ENCODE measurements at regions not wholly inside any gene's neighbourhood (a gene's known extent, or its start where the extent isn't known, plus 50 kb on each side); places are given as distances from the start of the nearest gene placed in this dataset.

DNA sequence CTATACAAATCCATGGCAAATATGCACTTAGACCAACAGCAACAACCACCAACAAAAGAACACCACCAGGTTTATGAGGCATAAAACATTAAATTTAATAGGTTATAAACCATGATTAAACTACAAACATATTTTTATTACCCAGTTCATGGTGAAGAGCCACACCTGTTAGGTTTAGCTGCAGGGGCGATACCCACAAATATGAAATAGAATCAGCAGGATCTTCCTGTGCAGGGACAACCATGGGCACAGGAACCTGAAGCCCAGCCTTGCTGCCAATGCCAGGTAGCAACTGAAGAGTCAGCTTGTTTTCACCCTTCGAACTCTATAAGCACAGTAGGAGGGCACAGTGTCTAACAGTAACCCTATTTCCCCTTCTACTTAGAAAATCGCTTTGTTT is 675.0 kb downstream of the SATB2 start:
- DNase-seq, result no peak

DNA sequence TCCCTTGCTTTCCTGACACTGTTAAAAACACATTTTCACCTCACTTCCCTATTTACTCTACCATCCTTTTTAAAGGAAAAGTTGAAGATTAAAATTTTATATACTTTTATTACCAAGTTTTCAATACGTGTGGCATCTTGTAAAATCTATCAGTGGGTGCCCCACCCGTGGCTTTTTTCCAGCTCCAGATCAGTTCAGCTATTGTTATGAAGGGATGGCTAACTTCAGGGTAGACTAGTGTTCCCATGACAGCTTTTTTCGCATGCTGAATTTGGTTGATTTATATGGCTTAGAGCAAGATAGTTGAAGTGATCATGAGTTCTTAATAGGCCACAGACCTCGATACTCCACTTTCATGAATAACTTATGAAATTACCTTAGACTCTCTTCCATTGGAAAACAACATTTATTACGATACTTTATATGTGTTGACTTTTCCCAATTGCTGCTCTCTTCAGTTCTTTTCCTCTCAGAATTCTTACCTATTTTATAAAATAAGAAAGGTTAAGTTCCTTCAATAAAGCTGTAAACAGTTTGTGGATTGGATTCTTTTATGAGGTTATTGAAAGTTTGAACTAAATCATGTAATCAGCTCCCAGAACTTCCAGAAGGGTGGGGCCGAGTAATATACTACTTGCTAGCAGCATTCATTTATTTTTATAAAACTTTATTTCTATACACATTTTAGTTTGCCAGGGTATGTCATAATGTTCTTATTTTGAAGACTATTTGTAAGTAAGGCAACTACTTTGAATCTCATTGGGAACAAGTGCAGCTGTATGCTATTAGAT is 680.9 kb downstream of the SATB2 start:
- no peak for DNase-seq

GRCh38 chr2:198775737-198776136 is 682.0 kb downstream of the SATB2 start:
- DNase-seq, result no peak

GRCh38 chr2:198774576-198774975 is 683.2 kb downstream of the SATB2 start:
- no peak for DNase-seq

DNA sequence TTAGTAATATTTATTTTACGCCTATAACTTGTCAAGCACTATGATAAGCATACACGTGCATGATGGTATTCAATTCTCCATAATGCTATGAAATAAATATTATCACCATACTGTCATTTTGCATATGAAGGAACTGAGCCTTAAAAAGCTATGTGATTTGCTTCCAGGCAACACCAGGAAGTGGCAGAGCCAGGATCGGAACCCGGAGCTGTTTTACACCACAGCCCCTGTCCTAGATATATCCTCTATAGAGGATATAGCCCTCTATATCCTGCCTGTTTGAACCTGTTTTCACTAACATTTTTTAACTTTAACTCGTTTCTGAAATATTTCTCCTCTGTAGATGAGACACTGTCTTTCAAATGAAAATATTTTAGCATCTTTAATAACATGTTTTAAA is 690.0 kb downstream of the SATB2 start:
- no peak for DNase-seq

DNA sequence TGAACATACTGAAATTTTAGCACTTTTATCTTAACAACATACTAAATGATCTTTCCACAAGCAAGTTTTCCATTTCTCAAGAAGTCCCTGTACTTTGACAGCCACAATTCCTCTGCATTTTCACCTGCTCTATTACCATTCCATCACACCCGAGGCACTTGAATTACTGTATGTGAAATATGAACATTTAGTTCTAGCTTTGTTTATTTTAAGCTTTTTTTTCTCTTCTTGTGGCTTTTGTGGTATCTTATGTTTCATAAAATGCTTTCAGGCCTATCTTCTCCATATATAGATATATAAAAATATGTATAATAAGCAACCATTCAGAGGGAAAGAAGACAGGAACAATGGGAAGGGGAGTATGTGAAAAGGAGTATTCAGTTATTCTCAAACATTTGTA is 693.9 kb downstream of the SATB2 start:
- DNase-seq, result no peak

DNA sequence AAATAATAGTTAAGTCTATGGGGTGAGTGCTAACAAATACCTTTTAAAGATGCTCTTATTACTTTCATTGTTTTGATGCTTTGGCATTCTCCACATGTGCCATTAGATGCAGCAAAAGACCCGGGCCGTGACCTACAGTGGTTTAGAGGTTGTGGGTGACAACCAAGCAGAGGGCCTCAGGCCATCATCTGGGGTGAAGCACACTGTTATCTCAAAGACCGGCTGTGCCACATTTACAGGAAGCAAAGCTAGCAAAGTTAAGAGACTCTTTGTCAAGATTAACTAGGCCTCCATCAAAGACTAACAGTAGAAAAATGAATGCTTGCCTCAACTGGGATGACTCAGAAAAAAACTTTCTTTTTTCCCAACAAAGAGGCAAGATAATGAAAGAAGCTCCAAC is 695.3 kb downstream of the SATB2 start:
- no peak for DNase-seq

GRCh38 chr2:198757069-198757468 is 700.7 kb downstream of the SATB2 start:
- no peak for DNase-seq

- DNase-seq, result no peak
Observed at GRCh38 chr2:198756166-198756565, 701.6 kb downstream of the SATB2 start.

- DNase-seq, result no peak
Observed at GRCh38 chr2:198753101-198753500, 704.6 kb downstream of the SATB2 start.

DNA sequence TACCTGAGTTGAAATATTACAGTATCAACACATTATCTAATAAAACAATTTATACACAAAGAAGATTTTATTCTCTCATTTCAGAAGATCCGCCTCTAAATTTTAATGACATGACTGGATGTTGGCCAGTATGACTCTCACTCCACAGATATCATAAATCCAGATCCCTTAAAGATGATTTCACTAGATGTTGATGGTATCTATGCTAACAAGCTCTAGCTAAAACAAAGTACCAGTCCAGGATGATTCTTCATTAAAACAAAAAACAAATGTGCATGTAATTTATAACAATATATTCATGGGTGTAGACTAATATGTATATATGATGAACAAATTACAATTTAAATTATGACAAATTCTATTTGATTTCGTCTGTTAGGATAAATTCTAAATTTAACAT is 708.4 kb downstream of the SATB2 start:
- no peak for DNase-seq

DNA sequence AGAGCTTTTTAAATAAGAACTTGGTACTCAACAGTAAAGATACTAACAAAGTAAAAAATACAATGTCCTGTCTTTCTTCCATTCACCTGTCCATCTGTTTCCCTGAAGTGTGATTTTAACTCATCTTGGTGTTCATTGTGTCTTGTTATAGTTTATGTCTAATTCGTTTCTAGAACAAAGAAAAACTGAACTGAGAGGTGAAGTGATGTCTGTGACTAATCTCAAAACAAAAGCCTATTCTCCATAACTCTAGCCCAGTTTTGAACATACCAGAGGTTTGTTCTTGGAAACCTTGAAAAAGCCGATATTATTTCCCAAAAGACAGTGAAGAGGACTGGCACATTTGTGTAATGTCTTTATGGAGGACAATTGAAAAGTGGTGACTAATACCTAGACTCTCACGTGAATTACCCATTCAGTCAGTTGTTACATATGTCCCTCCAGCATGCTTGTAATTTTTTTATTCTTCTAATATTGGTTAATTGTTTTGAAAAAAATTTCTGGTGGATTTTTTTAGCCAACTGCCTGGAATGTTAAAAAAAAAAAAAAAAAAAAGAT is 725.8 kb downstream of the SATB2 start:
- no peak for DNase-seq

- DNase-seq, result no peak
Observed at GRCh38 chr2:198720266-198720665, 737.5 kb downstream of the SATB2 start.

DNA sequence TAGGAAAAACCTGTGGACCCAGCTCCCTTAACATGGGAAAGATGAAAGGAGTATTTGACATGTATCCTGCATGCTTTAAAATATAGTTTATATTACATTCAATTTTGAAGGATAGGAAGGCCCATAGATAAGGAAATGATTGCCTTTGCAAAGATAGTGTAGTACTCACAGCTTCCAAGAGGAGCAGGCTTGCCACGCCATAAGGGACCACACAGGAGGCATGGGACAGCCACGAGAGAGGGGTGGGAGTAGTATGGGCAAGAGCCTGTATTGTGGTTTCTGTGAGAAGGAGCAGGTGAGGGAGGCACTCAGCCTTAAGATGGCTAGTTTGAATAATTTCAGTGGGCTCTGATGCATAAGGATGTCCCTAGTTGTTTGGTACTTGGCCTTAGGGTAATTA is 740.3 kb downstream of the SATB2 start:
- DNase-seq, result no peak

- no peak for DNase-seq
Observed at GRCh38 chr2:198715302-198715835, 742.4 kb downstream of the SATB2 start.

DNA sequence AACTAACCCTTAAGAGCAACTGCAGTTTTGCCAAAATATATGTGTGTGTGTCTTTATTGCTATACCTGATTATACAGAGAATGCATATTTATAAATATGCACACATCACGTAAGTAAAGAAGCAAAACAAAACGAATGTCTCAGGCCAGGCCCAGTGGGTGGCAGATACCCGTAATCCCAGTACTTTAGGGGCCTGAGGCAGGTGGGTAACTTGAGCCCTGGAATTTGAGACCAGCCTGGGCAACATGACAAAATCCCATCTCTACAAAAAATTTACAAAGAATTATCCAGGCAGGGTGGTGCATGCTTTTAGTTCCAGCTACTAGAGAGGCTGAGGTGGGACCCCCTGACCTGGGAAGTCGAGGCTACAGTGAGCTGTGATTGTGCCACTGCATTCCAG is 745.3 kb downstream of the SATB2 start:
- no peak for DNase-seq

DNA sequence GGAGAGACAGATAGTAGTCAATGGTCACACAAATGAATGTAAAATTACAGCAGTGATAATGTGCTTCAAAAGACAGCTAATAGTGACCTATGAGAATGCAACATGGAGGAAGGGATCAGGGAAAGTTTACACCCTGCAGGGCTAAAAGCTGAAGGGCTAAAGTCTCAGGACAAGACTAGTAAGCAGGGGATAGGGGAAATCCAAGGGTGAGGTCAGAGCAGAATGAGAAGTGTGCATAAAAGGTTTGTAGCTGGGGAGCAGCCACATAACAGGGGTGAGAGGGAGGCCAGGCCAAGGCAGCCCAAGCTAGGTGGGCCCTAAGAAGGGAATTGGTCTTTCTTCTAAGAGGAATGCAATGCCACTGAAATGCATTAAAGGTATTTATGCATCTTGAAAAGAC is 746.3 kb downstream of the SATB2 start:
- DNase-seq, result no peak

- no peak for DNase-seq
Observed at GRCh38 chr2:198710562-198710961, 747.2 kb downstream of the SATB2 start.

- DNase-seq, result no peak
Observed at GRCh38 chr2:198706476-198707082, 751.2 kb downstream of the SATB2 start.

DNA sequence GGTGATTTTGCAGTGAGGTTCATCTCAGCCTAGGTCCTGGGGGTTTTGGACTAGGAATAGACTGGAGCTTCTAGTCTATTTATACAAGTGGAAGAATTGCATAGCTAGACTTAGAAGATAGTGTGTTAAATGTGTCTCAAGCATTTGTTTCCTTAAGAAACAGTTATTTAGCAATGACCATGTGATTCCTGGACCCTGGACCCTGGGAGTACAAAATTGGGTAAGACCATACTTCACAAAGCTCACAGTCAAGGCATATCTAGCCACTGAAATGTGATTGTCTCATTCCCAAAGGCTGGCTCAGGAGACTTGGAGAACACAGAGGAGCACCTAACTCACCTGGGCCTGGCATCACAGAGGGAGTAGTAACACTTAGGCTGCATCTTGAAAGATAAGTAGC is 754.5 kb downstream of the SATB2 start:
- DNase-seq, result no peak

- DNase-seq, result no peak
Observed at GRCh38 chr2:198702796-198703195, 754.9 kb downstream of the SATB2 start.

GRCh38 chr2:198701481-198701880 is 756.3 kb downstream of the SATB2 start:
- DNase-seq, result no peak

DNA sequence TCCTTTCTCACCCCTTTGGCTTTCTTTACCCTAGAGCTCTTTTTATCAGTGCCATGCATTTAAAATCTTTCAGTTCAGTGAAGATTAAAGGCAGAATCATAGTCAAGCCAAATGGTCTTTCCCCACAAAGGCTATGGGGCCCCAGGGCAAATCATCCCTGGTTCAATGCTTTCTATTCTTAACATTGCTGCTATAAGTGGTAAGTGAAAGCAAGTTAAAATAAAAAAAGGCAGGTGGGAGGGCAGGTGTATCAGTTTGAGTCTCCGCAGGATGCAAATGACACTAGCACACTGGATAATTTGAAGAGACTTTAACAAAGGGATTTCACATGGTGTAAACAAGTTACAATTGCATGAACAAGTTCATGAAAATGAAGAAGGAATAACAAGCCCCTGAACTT is 757.4 kb downstream of the SATB2 start:
- DNase-seq, result no peak

DNA sequence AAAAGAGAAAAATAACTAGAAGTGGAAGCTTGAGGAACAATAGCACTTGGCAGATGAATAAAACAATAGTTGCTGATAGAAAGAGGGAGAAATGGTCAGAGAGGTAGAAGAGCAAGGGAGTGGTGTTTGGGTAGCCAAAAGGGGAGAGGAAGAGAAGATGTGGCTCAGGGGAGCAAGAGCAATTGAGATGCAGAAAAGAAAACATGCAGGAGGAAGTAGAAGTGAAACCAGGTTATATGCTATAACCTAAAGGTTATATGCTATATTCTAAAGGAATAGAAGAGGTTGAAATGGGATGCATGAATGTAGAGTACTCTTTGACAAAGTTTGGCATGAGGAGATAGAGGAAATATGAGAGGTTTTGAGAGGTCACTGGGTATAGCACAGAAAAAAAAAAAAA is 759.5 kb downstream of the SATB2 start:
- DNase-seq, result no peak

Data from NCI-H226 (cell line).